OCI-LY7 (cell line): ENCODE measurements at regions not wholly inside any gene's neighbourhood (a gene's known extent, or its start where the extent isn't known, plus 50 kb on each side); places are given as distances from the start of the nearest gene placed in this dataset.

ENCODE experiments used
- BruUV-seq: library from RNA; stranded (reverse); fragments of 400-500 nt; replicated peaks from 2 replicates; lab custom pipeline; 2021; lab: Mats Ljungman, UMichigan
- CTCF ChIA-PET: fragments of 300-600 bp; sonication (Branson Sonifier 250); formaldehyde crosslinking; loops from one replicate; lab custom pipeline; 2022; ENCODE audit warnings: antibody characterized with exemption; ENCODE audit not compliant: unreplicated experiment; lab: Charles Lee
- POLR2A ChIA-PET: fragments of 300-600 bp; sonication (Branson Sonifier 250); formaldehyde crosslinking; loops from one replicate; lab custom pipeline; 2022; ENCODE audit warnings: antibody characterized with exemption; lab: Charles Lee
- DNase-seq: peaks from one replicate; pipeline ENCODE4 v3.0.0-alpha.2; 2015; ENCODE audit warnings: low spot score
- H2AFZ ChIP-seq: fragments of 200-600 bp; sonication (generic), shearing (Covaris generic); 2 replicates; pipeline ENCODE4 v1.6.1; 2014; ENCODE audit warnings: mild to moderate bottlenecking, antibody characterized with exemption, low read length, moderate library complexity
- H3K27ac ChIP-seq: fragments of 200-600 bp; sonication (generic); 2 replicates; pipeline ENCODE4 v1.5.1; 2014; ENCODE audit warnings: mixed run types, low read depth, mild to moderate bottlenecking, moderate library complexity, low read length, inconsistent platforms; ENCODE audit not compliant: poor library complexity, severe bottlenecking
- H3K36me3 ChIP-seq: fragments of 200-600 bp; sonication (generic); 2 replicates; pipeline ENCODE4 v1.6.1; 2014; ENCODE audit warnings: mild to moderate bottlenecking, antibody characterized with exemption, low read length, moderate library complexity, mixed read lengths; ENCODE audit not compliant: insufficient read depth
- H3K4me1 ChIP-seq: fragments of 200-600 bp; sonication (generic); 2 replicates; pipeline ENCODE4 v1.5.1; 2014; ENCODE audit warnings: mild to moderate bottlenecking, low read length; ENCODE audit not compliant: insufficient read depth, poor library complexity, severe bottlenecking
- H3K4me2 ChIP-seq: fragments of 200-600 bp; sonication (generic); 2 replicates; pipeline ENCODE4 v1.6.1; 2014; ENCODE audit warnings: mild to moderate bottlenecking, low read length
- H3K4me3 ChIP-seq: fragments of 200-600 bp; sonication (generic); 2 replicates; pipeline ENCODE4 v1.5.1; 2014; ENCODE audit warnings: mild to moderate bottlenecking, low read depth, low read length; ENCODE audit not compliant: poor library complexity, severe bottlenecking
- H3K79me2 ChIP-seq: fragments of 200-600 bp; sonication (generic); 2 replicates; pipeline ENCODE4 v1.6.1; 2016; ENCODE audit warnings: low read depth, mild to moderate bottlenecking, low read length, moderate library complexity, mixed read lengths; ENCODE audit not compliant: insufficient read depth
- H3K9me2 ChIP-seq: fragments of 200-600 bp; sonication (generic); 2 replicates; pipeline ENCODE4 v1.6.1; 2016; ENCODE audit warnings: mild to moderate bottlenecking, low read length, mixed read lengths; ENCODE audit not compliant: insufficient read depth
- H3K9me3 ChIP-seq: fragments of 200-600 bp; sonication (generic); 2 replicates; pipeline ENCODE4 v1.6.1; 2014; ENCODE audit warnings: mild to moderate bottlenecking, mixed run types, low read length, mixed read lengths
- H4K20me1 ChIP-seq: fragments of 200-600 bp; sonication (generic); 2 replicates; pipeline ENCODE4 v1.6.1; 2014; ENCODE audit warnings: mild to moderate bottlenecking, antibody characterized with exemption, low read length, moderate library complexity, mixed read lengths; ENCODE audit not compliant: insufficient read depth
- CTCF ChIP-seq: fragments of 200-600 bp; sonication (generic); conservative IDR thresholded peaks from 2 replicates; pipeline ENCODE4 v1.5.1; 2014; ENCODE audit warnings: mild to moderate bottlenecking, antibody characterized with exemption, low read length, moderate library complexity, mixed read lengths
- EZH2phosphoT487 ChIP-seq: fragments of 200-600 bp; sonication (generic); IDR thresholded peaks from 2 replicates; pipeline ENCODE4 v1.6.1; 2018; ENCODE audit warnings: low read depth, borderline replicate concordance, mild to moderate bottlenecking, mixed run types, antibody characterized with exemption, low read length, moderate library complexity, mixed read lengths
- intact Hi-C: fragments of 100-400 bp; cut with micrococcal nuclease; formaldehyde crosslinking; loops from one replicate; pipeline ENCODE4 v1.10.0; 2022; ENCODE audit not compliant: unreplicated experiment

GRCh38 chr3:116852803-116853202 lies 143.2 kb downstream of the TUSC7 start:
- H3K36me3 ChIP-seq, result no peaks in the 10 kb centered on the region
- no peak for DNase-seq
- intact Hi-C loops, result no loop called here
- TF ChIP-seq EZH2phosphoT487 (no peak), CTCF (no peak)
- ChIA-PET CTCF (no interaction called here), POLR2A (interaction anchor here (0.7 kb wide), 1 partner anchor 1315 kb away, joined by 3 read pairs; no protein-coding TSS in a partner anchor)
- H3K9me3 ChIP-seq, result no peaks in the 10 kb centered on the region
- H4K20me1 ChIP-seq, result no peaks in the 10 kb centered on the region
- no peak overlapping the region for H3K4me2 ChIP-seq
- H3K9me2 ChIP-seq, result no peaks in the 10 kb centered on the region
- H3K4me1 ChIP-seq, result no peaks in the 10 kb centered on the region
- H3K79me2 ChIP-seq, result no peaks in the 10 kb centered on the region
- no TSS peak for BruUV-seq
- H3K27ac ChIP-seq, result no peak overlapping the region
- no peak overlapping the region for H3K4me3 ChIP-seq
- H2AFZ ChIP-seq, result no peak overlapping the region

DNA sequence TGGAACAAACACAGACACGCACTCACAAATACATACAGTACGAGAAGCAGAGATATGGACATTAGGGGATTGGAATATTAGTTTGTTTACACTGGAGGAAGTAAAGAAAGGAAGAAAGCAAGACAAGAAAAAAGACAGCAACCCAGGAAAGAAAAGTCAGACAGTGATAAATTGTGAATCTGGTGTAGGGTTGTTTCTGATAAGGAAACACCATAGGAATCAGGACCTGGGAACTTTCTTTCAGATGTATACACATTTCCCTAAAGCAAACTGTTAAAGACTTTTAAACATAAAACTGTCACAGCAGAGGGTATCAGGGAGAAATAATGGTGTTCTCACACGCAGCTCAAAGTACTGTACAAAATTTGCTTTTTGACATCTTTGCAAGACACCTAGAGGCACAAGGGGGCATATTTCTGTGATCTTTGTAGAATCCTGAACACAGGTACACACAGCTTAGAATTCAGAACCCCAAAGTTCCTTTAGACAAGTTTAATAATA lies 153.7 kb downstream of the TUSC7 start:
- ChIA-PET CTCF (no interaction called here), POLR2A (interaction anchor here (0.5 to 1.3 kb wide), 3 partner anchors 9 to 372 kb away, joined by 3 to 5 read pairs (median 4); no protein-coding TSS in a partner anchor)
- Histone ChIP-seq H3K79me2 (no peaks in the 10 kb centered on the region), H3K36me3 (no peaks in the 10 kb centered on the region), H4K20me1 (no peaks in the 10 kb centered on the region), H3K4me3 (no peak overlapping the region), H3K4me1 (no peaks in the 10 kb centered on the region), H3K9me2 (no peaks in the 10 kb centered on the region), H3K4me2 (no peak overlapping the region), H3K27ac (no peak overlapping the region), H2AFZ (no peak overlapping the region), H3K9me3 (no peaks in the 10 kb centered on the region)
- DNase-seq, result no peak
- BruUV-seq, result no TSS peak
- intact Hi-C loops, result loop anchor here (10.0 kb wide), 1 partner anchor 151 kb away; no protein-coding TSS in a partner anchor
- TF ChIP-seq EZH2phosphoT487 (no peak), CTCF (no peak)

DNA sequence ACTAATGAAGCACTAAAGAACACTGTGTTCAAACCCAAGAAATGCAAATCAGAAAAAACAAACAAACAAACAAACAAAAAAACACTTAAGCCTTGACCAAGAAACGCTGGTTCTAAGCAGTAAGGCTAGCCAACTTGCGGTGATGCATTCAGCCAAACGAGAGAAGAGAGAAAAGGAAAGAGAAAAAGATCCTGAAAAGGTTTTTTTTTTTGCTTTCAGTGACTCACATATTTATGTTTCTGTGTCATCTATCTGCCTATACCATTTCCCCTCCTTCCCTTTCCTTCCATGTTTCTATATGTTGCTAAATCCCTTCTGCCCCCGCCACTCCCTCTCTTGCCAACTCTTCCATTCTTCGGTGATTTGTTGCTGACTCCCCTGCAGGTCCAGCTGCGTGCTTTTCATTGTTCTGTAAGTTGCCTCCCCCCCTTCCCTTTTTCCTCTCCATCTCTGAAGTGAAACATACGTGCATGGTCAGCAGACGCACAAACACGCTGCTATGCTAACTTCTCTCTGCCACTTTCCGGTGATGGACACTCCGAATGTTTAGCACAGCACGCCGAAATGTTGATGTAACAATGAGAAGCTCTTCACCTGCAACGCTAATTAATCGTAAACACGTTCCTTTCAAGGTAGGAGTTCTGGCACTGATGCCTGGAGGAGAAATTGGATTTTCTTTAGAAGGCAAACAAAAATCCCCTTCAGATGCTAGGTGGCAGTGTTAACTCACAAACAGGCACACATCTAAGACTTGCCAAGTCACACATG lies 154.4 kb downstream of the TUSC7 start:
- intact Hi-C loops, result loop anchor here (10.0 kb wide), 1 partner anchor 151 kb away; no protein-coding TSS in a partner anchor
- POLR2A ChIA-PET, result interaction anchor here (1.1 to 1.8 kb wide), 2 partner anchors 11 to 16 kb away, joined by 3 read pairs; no protein-coding TSS in a partner anchor

More for the DNA sequence above, 154.4 kb downstream of the TUSC7 start:
- Histone ChIP-seq H3K4me1 (no peaks in the 10 kb centered on the region), H3K79me2 (no peaks in the 10 kb centered on the region), H3K36me3 (no peaks in the 10 kb centered on the region), H3K4me2 (peak overlapping the region; percentile 5), H3K4me3 (no peak overlapping the region), H2AFZ (no peak overlapping the region), H3K9me2 (no peaks in the 10 kb centered on the region), H3K27ac (no peak overlapping the region), H3K9me3 (no peaks in the 10 kb centered on the region), H4K20me1 (no peaks in the 10 kb centered on the region)
- DNase-seq, result peak; percentile 50
- BruUV-seq, result no TSS peak
- CTCF ChIA-PET, result no interaction called here
- TF ChIP-seq CTCF (peak; percentile 75), EZH2phosphoT487 (no peak)
